ENCODE measurements at regions not wholly inside any gene's neighbourhood (a gene's known extent, or its start where the extent isn't known, plus 50 kb on each side); places are given as distances from the start of the nearest gene placed in this dataset.

- Histone ChIP-seq H3K9me2 (ENCODE audit: insufficient read depth) (no peaks in the 10 kb centered on the region), H4K20me1 (ENCODE audit: insufficient read depth) (no peaks in the 10 kb centered on the region), H3K9ac (no peak overlapping the region), H3K27ac (no peak overlapping the region), H2AFZ (no peak overlapping the region), H3K27me3 (replicated peaks; ENCODE audit: insufficient read depth) (no peaks in the 10 kb centered on the region), H3F3A (ENCODE audit: insufficient read depth) (no peaks in the 10 kb centered on the region), H3K4me1 (ENCODE audit: insufficient read depth) (no peaks in the 10 kb centered on the region), H3K4me3 (no peak overlapping the region), H3K36me3 (ENCODE audit: low read depth) (no peaks in the 10 kb centered on the region), H3K4me2 (ENCODE audit: unreplicated experiment) (no peak overlapping the region), H3K9me3 (ENCODE audit: low read depth) (no peaks in the 10 kb centered on the region), H3K79me2 (ENCODE audit: insufficient read depth) (no peaks in the 10 kb centered on the region)
- 66 to 80% methylated on average over 2 of the region's 2 CpGs for WGBS, 2 experiments (ENCODE audit: low coverage in 1 of 2, low lambda C conversion rate in 2 of 2, missing lambda C conversion rate in 2 of 2)
- DNase-seq, result no peak
- in situ Hi-C loops (cut with MboI), result no loop called here
- TF ChIP-seq EZH2 (IDR thresholded peaks at IDR 0.05; ENCODE audit: insufficient read depth, poor library complexity, severe bottlenecking), result no peak
- TF ChIP-seq EZH2phosphoT487 (IDR thresholded peaks at IDR 0.05; ENCODE audit: insufficient read depth, low read depth), result no peak
These were observed 388.6 kb upstream of the NEGR1 start for GRCh38 chr1:72670902-72671301.

- Histone ChIP-seq H4K20me1 (ENCODE audit: insufficient read depth) (no peaks in the 10 kb centered on the region), H3K4me2 (ENCODE audit: unreplicated experiment) (no peak overlapping the region), H3K9me3 (ENCODE audit: low read depth) (no peaks in the 10 kb centered on the region), H3K79me2 (ENCODE audit: insufficient read depth) (no peaks in the 10 kb centered on the region), H3K4me3 (no peak overlapping the region), H3K9me2 (ENCODE audit: insufficient read depth) (no peaks in the 10 kb centered on the region), H2AFZ (no peak overlapping the region), H3K4me1 (ENCODE audit: insufficient read depth) (no peaks in the 10 kb centered on the region), H3K27ac (no peak overlapping the region), H3F3A (ENCODE audit: insufficient read depth) (no peaks in the 10 kb centered on the region), H3K36me3 (ENCODE audit: low read depth) (no peaks in the 10 kb centered on the region), H3K9ac (no peak overlapping the region), H3K27me3 (replicated peaks; ENCODE audit: insufficient read depth) (0 out of 2 replicates have a peak, but pooled peaks cover 13% of the 10 kb centered on the region)
- DNase-seq, result no peak
- in situ Hi-C loops (cut with MboI), result no loop called here
- TF ChIP-seq EZH2phosphoT487 (IDR thresholded peaks at IDR 0.05; ENCODE audit: insufficient read depth, low read depth) (no peak), EZH2 (IDR thresholded peaks at IDR 0.05; ENCODE audit: insufficient read depth, poor library complexity, severe bottlenecking) (no peak)
These were observed 380.6 kb upstream of the NEGR1 start for GRCh38 chr1:72662918-72663317.

GRCh38 chr1:72650843-72651435 lies 368.6 kb upstream of the NEGR1 start:
- Histone ChIP-seq H3F3A (ENCODE audit: insufficient read depth) (no peaks in the 10 kb centered on the region), H3K4me2 (ENCODE audit: unreplicated experiment) (no peak overlapping the region), H3K4me3 (no peak overlapping the region), H3K36me3 (ENCODE audit: low read depth) (no peaks in the 10 kb centered on the region), H3K79me2 (ENCODE audit: insufficient read depth) (no peaks in the 10 kb centered on the region), H3K9me2 (ENCODE audit: insufficient read depth) (no peaks in the 10 kb centered on the region), H3K9ac (no peak overlapping the region), H3K4me1 (ENCODE audit: insufficient read depth) (peaks cover 10% of the 10 kb centered on the region), H4K20me1 (ENCODE audit: insufficient read depth) (no peaks in the 10 kb centered on the region), H3K9me3 (ENCODE audit: low read depth) (no peaks in the 10 kb centered on the region), H3K27me3 (replicated peaks; ENCODE audit: insufficient read depth) (peaks cover 42% of the 10 kb centered on the region), H3K27ac (no peak overlapping the region), H2AFZ (no peak overlapping the region)
- DNase-seq, result no peak
- in situ Hi-C loops (cut with MboI), result no loop called here
- WGBS, 2 experiments (ENCODE audit: low coverage in 1 of 2, low lambda C conversion rate in 2 of 2, missing lambda C conversion rate in 2 of 2), result 42 to 43% methylated on average over 5 of the region's 5 CpGs
- TF ChIP-seq EZH2phosphoT487 (IDR thresholded peaks at IDR 0.05; ENCODE audit: insufficient read depth, low read depth) (no peak), EZH2 (IDR thresholded peaks at IDR 0.05; ENCODE audit: insufficient read depth, poor library complexity, severe bottlenecking) (no peak)

DNA sequence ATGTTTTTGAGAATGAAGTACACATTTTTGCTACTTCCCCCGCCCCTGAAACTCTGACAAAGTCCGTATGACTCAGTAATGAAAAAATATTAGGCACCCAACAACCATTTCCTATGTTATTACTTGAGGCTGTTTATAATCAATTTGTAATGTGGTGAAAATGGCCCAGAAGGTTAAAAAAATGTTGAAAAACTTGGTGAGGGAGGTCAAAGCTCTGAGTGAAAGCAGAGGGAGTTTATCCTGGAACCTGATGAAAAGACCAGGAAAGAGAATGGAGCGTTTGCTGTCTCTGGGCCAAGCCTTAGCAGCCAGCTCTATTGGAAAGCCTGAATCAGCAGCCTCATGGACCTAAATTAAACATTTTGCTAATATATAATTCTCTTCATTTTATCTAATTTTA lies 367.7 kb upstream of the NEGR1 start:
- Histone ChIP-seq H3K36me3 (ENCODE audit: low read depth) (no peaks in the 10 kb centered on the region), H3K79me2 (ENCODE audit: insufficient read depth) (no peaks in the 10 kb centered on the region), H3K4me3 (no peak overlapping the region), H2AFZ (no peak overlapping the region; the same call in 1 of the 2 replicates), H3K4me1 (ENCODE audit: insufficient read depth) (peaks cover 10% of the 10 kb centered on the region), H3K27me3 (replicated peaks; ENCODE audit: insufficient read depth) (peaks cover 50% of the 10 kb centered on the region), H3K4me2 (ENCODE audit: unreplicated experiment) (peak overlapping the region; percentile 13), H3K9ac (no peak overlapping the region), H4K20me1 (ENCODE audit: insufficient read depth) (no peaks in the 10 kb centered on the region), H3K9me2 (ENCODE audit: insufficient read depth) (no peaks in the 10 kb centered on the region), H3K27ac (no peak overlapping the region), H3K9me3 (ENCODE audit: low read depth) (no peaks in the 10 kb centered on the region), H3F3A (ENCODE audit: insufficient read depth) (no peaks in the 10 kb centered on the region)
- in situ Hi-C loops (cut with MboI), result no loop called here
- TF ChIP-seq EZH2phosphoT487 (IDR thresholded peaks at IDR 0.05; ENCODE audit: insufficient read depth, low read depth) (0 out of 2 replicates have a peak, but pooled peaks have one; percentile 54), EZH2 (IDR thresholded peaks at IDR 0.05; ENCODE audit: insufficient read depth, poor library complexity, severe bottlenecking) (no peak)
- DNase-seq, result peak; percentile 47
- WGBS, 2 experiments (ENCODE audit: low coverage in 1 of 2, low lambda C conversion rate in 2 of 2, missing lambda C conversion rate in 2 of 2), result 2 to 3% methylated on average over 3 of the region's 3 CpGs
